ENCODE measurements at regions not wholly inside any gene's neighbourhood (a gene's known extent, or its start where the extent isn't known, plus 50 kb on each side); places are given as distances from the start of the nearest gene placed in this dataset.

- no peak for TF ChIP-seq CTCF (IDR thresholded peaks at IDR 0.05)
- intact Hi-C loops (cut with DNase I): no loop called here
- H3K4me3 ChIP-seq: no peak overlapping the region
- no peak overlapping the region for H3K27ac ChIP-seq
- H3K36me3 ChIP-seq: no peaks in the 10 kb centered on the region
- DNase-seq (no peak), ATAC-seq (no peak)
- no peaks in the 10 kb centered on the region for H3K27me3 ChIP-seq
- no peaks in the 10 kb centered on the region for H3K4me1 ChIP-seq
- H3K9me3 ChIP-seq: no peaks in the 10 kb centered on the region
Measured at GRCh38 chr3:117084277-117084676, 374.7 kb downstream of the TUSC7 start.

GRCh38 chr3:117084739-117085270 is 375.2 kb downstream of the TUSC7 start:
- no peak for ATAC-seq
- DNase-seq: no peak
- H3K4me1 ChIP-seq: no peaks in the 10 kb centered on the region
- no peak overlapping the region for H3K4me3 ChIP-seq
- no peaks in the 10 kb centered on the region for H3K27me3 ChIP-seq
- no peak overlapping the region for H3K27ac ChIP-seq
- H3K36me3 ChIP-seq: no peaks in the 10 kb centered on the region
- intact Hi-C loops (cut with DNase I): no loop called here
- no peak for TF ChIP-seq CTCF (IDR thresholded peaks at IDR 0.05)
- H3K9me3 ChIP-seq: no peaks in the 10 kb centered on the region

- no peak for DNase-seq
- no peak overlapping the region for H3K4me3 ChIP-seq
- H3K36me3 ChIP-seq: no peaks in the 10 kb centered on the region
- H3K27ac ChIP-seq: no peak overlapping the region
- H3K4me1 ChIP-seq: no peaks in the 10 kb centered on the region
- no peaks in the 10 kb centered on the region for H3K27me3 ChIP-seq
- intact Hi-C loops (cut with DNase I): no loop called here
- no peak for ATAC-seq
- TF ChIP-seq CTCF (IDR thresholded peaks at IDR 0.05): no peak
- no peaks in the 10 kb centered on the region for H3K9me3 ChIP-seq
Measured at GRCh38 chr3:117091676-117092075, 382.1 kb downstream of the TUSC7 start.

GRCh38 chr3:117096549-117096948 is 387.0 kb downstream of the TUSC7 start:
- Histone ChIP-seq H3K9me3 (peaks cover 0 to 4% of the 10 kb centered on the region in 2 donors), H3K4me1 (no peaks in the 10 kb centered on the region), H3K4me3 (no peak overlapping the region), H3K27ac (no peak overlapping the region), H3K27me3 (peaks cover 0 to 2% of the 10 kb centered on the region in 2 donors), H3K36me3 (no peaks in the 10 kb centered on the region)
- ATAC-seq (no peak), DNase-seq (no peak)
- no peak for TF ChIP-seq CTCF (IDR thresholded peaks at IDR 0.05)
- intact Hi-C loops (cut with DNase I): no loop called here

- intact Hi-C loops (cut with DNase I): no loop called here
- H3K36me3 ChIP-seq: no peaks in the 10 kb centered on the region
Measured at GRCh38 chr3:117097351-117097750, 387.8 kb downstream of the TUSC7 start.

More at GRCh38 chr3:117097351-117097750, 387.8 kb downstream of the TUSC7 start:
- Histone ChIP-seq H3K9me3 (peaks cover 0 to 4% of the 10 kb centered on the region in 2 donors), H3K4me3 (no peak overlapping the region), H3K27ac (no peak overlapping the region), H3K27me3 (peaks cover 0 to 2% of the 10 kb centered on the region in 2 donors), H3K4me1 (no peaks in the 10 kb centered on the region)
- DNase-seq (no peak), ATAC-seq (no peak)
- TF ChIP-seq CTCF (IDR thresholded peaks at IDR 0.05): no peak
